ENCODE measurements at regions not wholly inside any gene's neighbourhood (a gene's known extent, or its start where the extent isn't known, plus 50 kb on each side); places are given as distances from the start of the nearest gene placed in this dataset.
"Not testable (repeated sequence)": the region's sequence is repeated elsewhere in the genome, so short reads cannot be mapped to it uniquely, and the experiment has no call there.

GRCh38 chr9:105022545-105022944, 94.6 kb upstream of the ABCA1 start:
- DNase-seq (ENCODE audit: low spot score): not testable (repeated sequence)

- no peak for DNase-seq (ENCODE audit: low spot score)
These were observed 95.8 kb upstream of the ABCA1 start for GRCh38 chr9:105023788-105024187.

DNA sequence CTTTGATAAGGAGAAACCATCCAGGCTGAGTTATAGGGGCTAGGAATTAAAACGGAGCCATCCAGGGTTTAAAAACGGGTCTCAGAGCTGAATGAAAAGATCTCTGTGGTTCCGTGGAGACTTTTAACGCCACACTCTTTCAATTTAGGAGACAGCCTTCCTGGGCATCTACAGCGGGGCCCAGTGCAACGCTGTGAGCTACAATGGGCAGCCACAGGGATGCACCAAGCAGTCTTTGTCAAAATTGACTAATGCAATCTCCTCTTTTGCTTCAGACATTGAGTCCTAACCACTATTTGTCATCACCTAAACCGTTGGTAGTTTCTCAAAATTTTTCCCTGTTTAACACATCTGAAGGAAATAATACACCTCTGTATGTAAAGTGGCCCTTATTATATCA, 96.6 kb upstream of the ABCA1 start:
- DNase-seq (ENCODE audit: low spot score): no peak

GRCh38 chr9:105026451-105026850, 98.5 kb upstream of the ABCA1 start:
- DNase-seq (ENCODE audit: low spot score): no peak

- DNase-seq (ENCODE audit: low spot score): no peak
These were observed 99.1 kb upstream of the ABCA1 start for GRCh38 chr9:105027084-105027483.

DNA sequence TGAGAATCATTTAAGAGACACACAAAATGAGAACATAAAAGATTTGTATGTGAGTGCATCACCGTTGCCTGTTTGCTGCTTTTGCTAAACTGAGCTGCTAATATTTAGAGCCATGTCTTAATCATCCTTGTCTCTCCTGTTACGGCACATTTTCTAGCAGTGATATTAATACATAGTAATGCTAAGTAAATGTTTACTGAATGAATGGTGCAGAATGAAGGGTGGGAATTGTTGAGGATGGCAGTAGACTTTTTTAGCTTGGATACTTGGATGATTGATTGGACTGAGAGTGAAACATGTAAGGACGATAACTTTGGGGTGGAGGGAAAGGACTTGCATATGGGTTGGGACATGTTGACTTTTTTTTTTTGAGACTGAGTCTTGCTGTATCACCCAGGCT, 102.3 kb upstream of the ABCA1 start:
- no peak for DNase-seq (ENCODE audit: low spot score)

GRCh38 chr9:105037139-105037538, 109.2 kb upstream of the ABCA1 start:
- DNase-seq (ENCODE audit: low spot score): no peak

DNA sequence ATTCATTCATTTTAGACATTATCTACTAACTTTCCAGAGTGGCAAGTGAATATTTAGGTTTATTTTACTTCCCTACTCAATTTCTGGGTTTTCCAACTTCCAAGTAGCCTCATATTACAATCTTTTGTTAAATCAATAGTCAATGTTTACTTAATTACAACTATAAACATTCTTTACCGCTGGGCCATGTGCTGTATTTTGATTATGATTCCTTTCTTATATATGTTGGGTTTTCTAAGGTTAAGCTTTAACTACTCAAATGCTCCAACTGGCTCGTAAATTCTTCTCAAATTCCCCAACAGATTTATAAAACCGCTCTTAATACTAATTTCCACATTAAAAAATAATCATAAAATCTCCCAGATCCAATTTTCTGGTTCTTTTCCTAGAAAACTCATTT, 110.1 kb upstream of the ABCA1 start:
- peak; percentile 7 for DNase-seq (ENCODE audit: low spot score)

DNA sequence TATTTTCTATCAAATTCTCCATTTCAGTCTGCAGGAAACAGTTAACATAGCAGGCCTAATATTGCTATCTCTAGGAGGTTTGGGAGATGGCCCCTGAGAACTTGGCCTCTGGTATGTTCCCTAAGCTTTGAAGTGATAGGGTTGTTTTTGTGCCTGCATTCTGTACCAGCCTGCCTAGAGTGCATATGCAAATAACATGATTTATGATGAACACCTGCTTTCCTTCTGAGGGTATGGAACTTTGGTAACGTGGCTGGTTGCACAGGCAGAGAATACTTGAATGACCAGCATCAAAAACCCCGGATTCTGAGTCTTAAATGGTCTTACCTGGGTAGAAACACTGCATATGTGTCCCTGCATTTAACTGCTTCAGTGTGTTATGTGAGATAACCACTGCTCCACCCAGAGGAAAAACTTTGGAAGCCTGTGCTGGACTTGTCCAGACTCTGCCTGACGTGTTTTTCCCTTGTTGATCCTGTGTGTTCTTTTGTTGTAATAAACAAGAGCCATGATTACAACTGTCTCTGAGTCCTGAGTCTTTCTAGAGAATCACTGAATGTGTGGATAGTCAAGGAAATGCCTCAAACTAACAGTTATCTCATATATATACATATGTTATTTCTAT, 111.3 kb upstream of the ABCA1 start:
- peak; percentile 19 for DNase-seq (ENCODE audit: low spot score)

- DNase-seq (ENCODE audit: low spot score): no peak
These were observed 115.5 kb upstream of the ABCA1 start for GRCh38 chr9:105043370-105043936.

DNA sequence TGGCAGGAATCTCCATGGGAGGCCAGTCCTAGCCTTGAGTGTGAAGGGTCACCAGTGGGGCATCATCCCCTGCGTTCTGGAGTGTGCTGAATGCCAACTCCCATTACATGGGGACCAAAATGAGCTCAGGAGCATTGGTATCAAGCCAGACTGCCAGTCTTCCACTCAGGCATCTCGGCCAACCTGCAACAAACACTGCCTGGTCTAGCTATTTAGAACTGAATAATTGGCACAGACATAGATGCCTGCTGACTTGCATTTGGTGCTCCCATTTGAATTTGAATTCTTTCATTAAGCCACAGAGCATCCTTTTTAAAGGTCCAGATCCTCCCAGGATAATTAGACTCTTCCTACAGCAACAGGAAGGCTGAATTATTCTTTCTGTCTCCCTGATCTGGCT, 116.6 kb upstream of the ABCA1 start:
- no peak for DNase-seq (ENCODE audit: low spot score)

DNA sequence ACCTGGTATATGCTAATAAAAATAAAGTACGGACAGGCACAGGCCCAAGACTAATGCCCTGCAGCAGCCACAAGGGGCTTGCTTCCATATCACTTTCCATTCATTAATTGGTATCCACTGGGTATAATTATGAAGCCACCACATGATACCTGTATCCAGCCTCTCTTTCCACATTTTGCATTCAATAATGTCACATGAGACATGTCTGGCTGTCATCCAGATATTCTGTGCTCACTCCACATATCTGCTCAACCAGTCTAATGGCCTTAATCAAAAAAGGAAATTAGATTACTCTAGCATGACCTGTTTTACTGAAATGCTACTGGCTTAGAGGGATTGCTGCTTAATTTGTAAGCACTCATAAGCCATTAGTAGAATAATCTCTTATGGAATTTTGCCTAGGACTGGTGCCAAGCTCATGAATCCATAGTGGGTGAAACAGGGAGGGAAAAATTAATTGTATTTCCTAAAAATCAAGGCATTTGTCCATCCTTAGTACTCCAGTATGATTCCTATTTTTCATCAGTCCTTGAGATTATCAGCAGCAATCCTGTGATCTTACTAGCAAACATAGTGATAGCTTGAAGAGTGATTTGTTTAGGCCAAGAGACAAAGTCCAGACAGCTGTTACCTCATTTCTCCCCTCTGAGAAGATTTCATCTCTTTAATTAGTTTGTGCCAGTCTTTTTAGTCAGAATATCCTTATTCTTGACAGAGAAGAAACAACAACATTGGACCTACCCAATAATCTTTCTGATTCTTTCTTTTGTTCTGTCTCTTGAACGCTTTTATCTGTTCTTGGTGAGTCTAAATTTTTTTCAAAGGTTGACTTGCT, 119.2 kb upstream of the ABCA1 start:
- DNase-seq (ENCODE audit: low spot score): no peak

- DNase-seq (ENCODE audit: low spot score): no peak
These were observed 119.7 kb upstream of the ABCA1 start for GRCh38 chr9:105047742-105048041.

- DNase-seq (ENCODE audit: low spot score): no peak
These were observed 120.4 kb upstream of the ABCA1 start for GRCh38 chr9:105048331-105048730.

- DNase-seq (ENCODE audit: low spot score): no peak
These were observed 122.3 kb upstream of the ABCA1 start for GRCh38 chr9:105050296-105050695.

- DNase-seq (ENCODE audit: low spot score): no peak
These were observed 123.9 kb upstream of the ABCA1 start for GRCh38 chr9:105051897-105052296.

- DNase-seq (ENCODE audit: low spot score): no peak
These were observed 124.4 kb upstream of the ABCA1 start for GRCh38 chr9:105052346-105052745.

DNA sequence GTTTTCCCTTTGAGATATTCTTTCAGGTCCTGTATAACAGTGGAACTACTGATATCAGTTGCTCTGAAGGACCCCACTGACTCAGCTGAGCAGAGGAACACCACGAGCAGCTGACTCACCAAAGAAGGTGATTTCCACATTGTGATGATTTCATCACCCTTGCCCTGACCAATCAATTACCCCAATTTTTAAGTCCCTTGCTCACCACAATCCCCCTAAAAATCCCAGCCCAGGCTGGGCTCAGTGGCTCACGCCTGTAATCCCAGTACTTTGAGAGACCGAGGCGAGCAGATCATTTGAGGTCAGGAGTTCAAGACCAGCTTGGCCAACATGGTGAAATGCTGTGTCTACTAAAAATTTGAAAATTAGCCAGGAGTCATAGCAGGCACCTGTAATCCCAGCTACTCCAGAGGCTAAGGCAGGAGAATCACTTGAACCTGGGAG, 125.3 kb upstream of the ABCA1 start:
- no peak for DNase-seq (ENCODE audit: low spot score)

GRCh38 chr9:105054491-105054890, 126.5 kb upstream of the ABCA1 start:
- no peak for DNase-seq (ENCODE audit: low spot score)

DNA sequence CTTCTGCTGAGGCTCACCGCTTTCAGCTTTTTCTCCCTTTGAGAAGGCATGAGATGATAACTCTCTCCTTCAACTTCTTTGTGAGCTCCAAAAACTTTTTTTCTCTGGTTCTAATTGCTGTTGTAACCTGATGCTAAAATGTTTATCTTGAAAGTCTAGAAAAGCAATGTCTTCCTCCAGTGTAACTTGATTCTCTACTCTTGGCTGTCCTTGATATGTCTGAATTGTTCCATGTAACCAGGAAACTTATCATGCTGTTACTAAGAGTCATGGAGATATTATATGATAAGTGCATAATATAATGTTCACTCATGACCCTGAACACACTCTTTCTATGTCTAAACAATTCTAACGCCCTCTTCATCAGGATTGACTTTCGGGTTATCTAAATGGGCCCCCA, 128.0 kb upstream of the ABCA1 start:
- no peak for DNase-seq (ENCODE audit: low spot score)

DNA sequence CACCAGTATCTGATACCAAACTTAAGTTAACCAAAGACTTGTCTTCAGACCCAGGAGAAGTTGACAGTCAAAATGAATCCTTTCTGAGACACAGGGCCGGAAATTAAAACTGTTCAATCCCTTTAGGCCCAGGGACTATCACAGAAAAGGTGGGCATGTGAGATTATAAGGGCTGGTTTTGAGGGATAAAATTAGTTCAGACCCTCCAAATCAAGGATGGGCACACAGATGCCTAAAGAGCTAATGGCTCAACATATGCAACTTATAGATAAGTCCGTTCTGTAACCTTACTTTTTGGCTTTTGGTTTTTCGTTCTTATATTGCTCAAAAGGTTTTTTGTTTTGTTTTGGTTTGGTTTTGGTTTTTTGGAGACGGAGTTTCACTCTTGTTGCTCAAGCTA, 129.6 kb upstream of the ABCA1 start:
- DNase-seq (ENCODE audit: low spot score): no peak

- DNase-seq (ENCODE audit: low spot score): no peak
These were observed 131.3 kb upstream of the ABCA1 start for GRCh38 chr9:105059252-105059651.

- DNase-seq (ENCODE audit: low spot score): no peak
These were observed 134.4 kb upstream of the ABCA1 start for GRCh38 chr9:105062222-105062855.

Data from HT-29 (cell line).